HG03571 (cell line): ENCODE measurements at regions not wholly inside any gene's neighbourhood (a gene's known extent, or its start where the extent isn't known, plus 50 kb on each side); places are given as distances from the start of the nearest gene placed in this dataset.
"Not testable (repeated sequence)": the region's sequence is repeated elsewhere in the genome, so short reads cannot be mapped to it uniquely, and the experiment has no call there.

ENCODE experiments used
- ATAC-seq: cut with Tn5 transposase; IDR thresholded peaks from one replicate; pipeline ENCODE4 v1.9.1; 2021; ENCODE audit not compliant: unreplicated experiment

GRCh38 chr5:164184158-164184557 is 678.7 kb downstream of the MAT2B start:
- ATAC-seq: no peak

DNA sequence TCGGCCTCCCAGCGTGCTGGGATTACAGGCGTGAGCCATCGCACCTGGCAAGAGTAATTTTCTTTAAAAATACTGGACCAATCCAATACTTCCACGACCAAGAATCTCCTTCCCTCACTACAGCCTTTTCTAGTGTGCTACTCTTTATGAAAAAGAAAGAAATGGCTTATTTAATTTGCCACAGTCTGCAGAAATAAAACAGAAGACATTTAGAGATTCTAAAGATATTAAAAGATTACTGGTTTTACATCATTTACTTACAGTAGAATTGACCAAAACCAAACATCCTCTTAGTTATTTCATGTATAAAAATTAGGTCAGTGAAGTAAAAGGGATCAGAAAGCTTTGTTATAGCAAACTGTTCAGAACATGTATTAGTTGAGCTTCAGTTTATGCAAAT is 679.6 kb downstream of the MAT2B start:
- no peak for ATAC-seq

DNA sequence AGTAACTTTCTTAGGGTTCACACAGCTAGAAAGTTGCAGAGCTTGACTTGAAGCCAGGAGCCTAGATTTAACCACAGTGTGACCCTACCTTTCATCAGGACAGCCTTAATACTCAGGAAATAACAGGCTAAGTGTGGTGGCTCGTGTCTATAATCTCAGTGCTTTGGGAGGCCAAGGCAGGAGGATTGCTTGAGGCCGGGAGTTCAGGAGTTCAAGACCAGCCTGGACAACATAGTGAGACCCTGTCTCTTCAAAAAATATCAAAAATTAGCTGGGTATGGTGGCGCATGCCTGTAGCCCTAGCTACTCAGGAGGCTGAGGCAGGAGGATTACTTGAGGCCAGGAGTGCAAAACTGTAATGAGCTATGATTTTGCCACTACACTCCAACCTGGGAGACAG is 681.1 kb downstream of the MAT2B start:
- ATAC-seq: no peak

DNA sequence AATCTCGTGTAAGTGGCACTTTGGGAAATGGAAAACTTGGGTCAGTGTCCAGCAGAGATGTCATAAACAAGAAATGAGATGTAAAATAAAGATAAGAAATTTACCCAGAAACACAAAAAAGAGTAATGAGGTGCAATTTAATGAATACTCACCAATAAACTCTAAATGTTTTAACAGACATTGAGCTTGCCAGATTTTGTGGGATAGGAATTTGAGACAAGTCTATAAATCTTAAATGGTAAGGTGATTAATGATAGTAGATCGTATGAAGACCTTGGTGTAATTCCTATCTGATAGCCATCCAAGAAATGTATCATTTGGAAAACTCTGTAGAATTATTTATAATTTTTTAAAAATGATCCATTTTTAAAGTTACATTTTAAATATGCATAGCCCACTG is 682.4 kb downstream of the MAT2B start:
- ATAC-seq: no peak

- ATAC-seq: no peak
These were observed 683.3 kb downstream of the MAT2B start for GRCh38 chr5:164188733-164189148.

GRCh38 chr5:164191240-164191639 is 685.8 kb downstream of the MAT2B start:
- ATAC-seq: no peak

DNA sequence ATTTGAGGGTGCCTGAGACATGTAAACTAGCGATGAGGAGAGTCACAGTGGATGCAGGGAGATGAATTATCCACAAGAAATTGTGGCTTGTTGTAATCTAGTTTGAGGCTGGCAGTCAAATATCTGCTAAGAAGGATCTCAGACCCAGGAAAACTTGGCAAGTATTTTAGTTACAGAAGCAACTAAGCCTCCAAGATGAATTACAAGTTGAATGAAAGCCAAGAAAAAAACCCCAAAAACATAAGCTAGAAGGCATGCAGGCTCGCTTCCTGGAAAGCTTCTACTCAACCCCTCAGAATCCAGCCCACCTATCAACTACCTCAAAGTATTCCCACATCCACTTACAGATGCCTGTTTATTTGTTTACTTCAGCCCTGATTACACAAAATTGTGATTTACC is 696.9 kb downstream of the MAT2B start:
- no peak for ATAC-seq

- ATAC-seq: no peak
These were observed 698.3 kb downstream of the MAT2B start for GRCh38 chr5:164203581-164204225.

DNA sequence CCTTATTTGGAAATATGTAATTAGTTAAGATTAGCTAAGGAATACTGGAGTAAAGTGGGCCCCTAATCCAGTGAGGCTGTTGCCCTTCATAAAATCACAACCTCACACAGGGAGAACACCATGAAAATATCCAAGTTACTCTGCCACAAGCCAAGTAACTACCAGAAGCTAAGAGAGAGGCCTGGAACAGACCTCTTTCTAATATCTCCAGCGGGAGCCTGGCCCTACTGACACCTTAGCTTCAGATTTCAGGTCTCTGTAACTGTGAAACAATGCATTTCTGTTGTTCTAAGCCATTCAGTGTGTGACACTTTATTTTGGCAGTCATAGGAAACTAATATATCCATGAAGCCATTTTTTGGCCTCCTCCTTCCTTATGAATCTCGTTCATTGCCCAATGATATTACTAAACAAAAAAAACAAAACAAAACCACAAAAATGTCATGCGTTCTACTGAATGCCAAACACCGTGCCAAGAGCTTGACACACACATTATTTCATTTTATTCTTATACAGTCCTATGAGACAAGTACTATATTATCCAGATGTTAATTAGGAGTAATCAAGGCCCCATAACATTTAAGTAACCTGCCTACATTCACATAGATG is 699.0 kb downstream of the MAT2B start:
- no peak for ATAC-seq

- ATAC-seq: no peak
These were observed 700.8 kb downstream of the MAT2B start for GRCh38 chr5:164206196-164206595.

DNA sequence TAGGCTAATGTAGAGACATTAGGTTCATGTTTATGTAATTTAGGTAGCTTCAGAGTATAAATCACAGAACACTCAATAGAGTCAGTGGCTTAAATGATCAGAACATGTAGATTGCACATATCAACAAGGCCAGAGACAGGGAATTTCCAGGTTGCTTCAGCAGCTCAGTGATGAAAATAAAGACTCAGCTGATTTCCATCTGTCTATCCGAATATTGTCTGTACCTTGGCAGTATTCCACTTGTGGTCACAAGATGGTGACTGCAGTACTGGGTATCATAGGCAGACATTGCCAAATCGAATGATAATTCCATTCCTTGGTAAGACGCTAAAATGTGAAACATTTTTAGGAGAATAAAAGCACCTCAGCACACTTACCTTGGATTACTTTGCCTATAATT is 702.2 kb downstream of the MAT2B start:
- ATAC-seq: no peak

GRCh38 chr5:164210491-164210890 is 705.1 kb downstream of the MAT2B start:
- ATAC-seq: no peak

DNA sequence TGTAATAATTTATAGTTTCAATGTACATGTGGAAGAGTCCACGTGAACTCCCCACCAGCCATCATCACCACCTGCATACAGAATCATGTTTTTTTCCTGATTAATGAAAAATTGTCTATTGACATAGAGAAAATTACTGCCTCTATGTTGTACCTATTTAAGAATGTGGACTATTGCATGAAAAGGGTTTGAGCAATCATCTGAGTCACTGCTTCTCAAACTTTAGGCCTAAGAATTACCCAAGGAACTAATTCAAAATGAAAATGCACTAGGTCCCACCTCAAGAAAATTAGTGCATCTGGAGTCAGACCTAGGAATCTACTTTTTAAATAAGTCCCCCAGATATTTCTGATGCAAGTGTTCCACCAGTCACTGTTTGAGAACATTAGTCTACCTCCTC is 709.3 kb downstream of the MAT2B start:
- no peak for ATAC-seq

GRCh38 chr5:164217464-164217863 is 712.0 kb downstream of the MAT2B start:
- ATAC-seq: no peak

- ATAC-seq: no peak
These were observed 715.1 kb downstream of the MAT2B start for GRCh38 chr5:164220522-164220921.

DNA sequence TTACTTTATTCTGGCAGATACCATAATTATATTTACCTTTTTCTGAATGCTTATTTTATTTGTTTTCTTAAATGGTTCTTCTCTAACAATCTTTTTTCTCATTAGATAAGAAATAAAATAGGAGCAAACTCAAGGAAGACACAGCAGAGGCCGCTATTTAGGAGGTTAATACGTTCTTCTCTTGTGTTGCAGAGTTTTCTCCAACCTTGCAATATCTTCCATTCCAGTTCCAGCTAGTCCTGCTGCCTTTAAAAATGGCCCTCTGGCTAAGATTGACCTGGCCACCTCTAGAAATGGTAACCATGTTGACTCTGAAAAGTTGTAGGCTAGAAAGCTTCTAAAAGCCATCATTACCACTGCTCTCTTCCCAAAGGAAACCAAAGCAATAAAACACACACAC is 718.8 kb downstream of the MAT2B start:
- no peak for ATAC-seq

GRCh38 chr5:164224772-164225171 is 719.4 kb downstream of the MAT2B start:
- ATAC-seq: no peak

DNA sequence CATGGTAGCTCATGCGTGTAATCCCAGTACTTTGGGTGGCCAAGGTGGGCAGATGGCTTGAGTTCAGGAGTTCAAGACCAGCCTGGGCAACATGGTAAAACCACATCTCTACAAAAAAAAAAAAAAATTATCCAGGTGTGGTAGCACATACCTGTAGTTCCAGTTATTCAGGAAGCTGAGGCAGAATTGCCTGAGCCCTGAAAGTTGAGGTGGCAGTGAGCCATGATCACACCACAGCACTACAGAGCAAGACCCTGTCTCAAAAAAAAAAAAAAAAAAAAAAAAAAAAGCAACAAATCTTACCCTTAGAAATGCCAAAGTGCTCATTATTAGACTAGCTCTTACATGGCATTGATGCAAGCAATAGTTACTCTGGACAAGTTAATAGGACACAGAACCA is 724.9 kb downstream of the MAT2B start:
- no peak for ATAC-seq

- no peak for ATAC-seq
These were observed 728.4 kb downstream of the MAT2B start for GRCh38 chr5:164233791-164234190.

- no peak for ATAC-seq
These were observed 728.9 kb downstream of the MAT2B start for GRCh38 chr5:164234321-164234720.

GRCh38 chr5:164235300-164235891 is 730.0 kb downstream of the MAT2B start:
- no peak for ATAC-seq

- ATAC-seq: no peak
These were observed 732.1 kb downstream of the MAT2B start for GRCh38 chr5:164237486-164237885.

- not testable (repeated sequence) for ATAC-seq
These were observed 746.4 kb downstream of the MAT2B start for GRCh38 chr5:164251781-164252180.
